ENCODE measurements at regions not wholly inside any gene's neighbourhood (a gene's known extent, or its start where the extent isn't known, plus 50 kb on each side); places are given as distances from the start of the nearest gene placed in this dataset.
"Not testable (repeated sequence)": the region's sequence is repeated elsewhere in the genome, so short reads cannot be mapped to it uniquely, and the experiment has no call there.

- no peak for DNase-seq
These were observed 2028.7 kb downstream of the NCAM2 start for GRCh38 chr21:23026878-23027277.

DNA sequence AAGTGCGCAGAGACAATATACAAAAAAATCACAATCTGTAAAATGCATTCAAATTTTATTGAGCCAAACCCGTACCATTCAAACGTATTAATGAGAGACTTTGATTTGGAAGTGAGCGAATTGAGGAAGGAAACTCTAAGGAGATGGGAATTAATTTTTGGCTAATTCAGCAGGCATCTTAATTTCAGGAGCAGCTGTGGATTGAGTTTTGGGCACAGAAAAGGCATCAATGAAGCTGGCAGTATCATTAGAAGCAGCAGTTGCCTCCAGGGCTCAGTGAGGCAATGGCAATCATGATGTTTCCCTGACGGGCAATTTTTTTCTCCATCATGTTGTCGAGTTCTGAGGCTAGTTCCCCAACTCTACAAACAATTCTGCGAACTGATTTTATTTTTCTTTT is 2041.6 kb downstream of the NCAM2 start:
- no peak for DNase-seq

- no peak for DNase-seq
These were observed 2047.7 kb downstream of the NCAM2 start for GRCh38 chr21:23045955-23046354.

DNA sequence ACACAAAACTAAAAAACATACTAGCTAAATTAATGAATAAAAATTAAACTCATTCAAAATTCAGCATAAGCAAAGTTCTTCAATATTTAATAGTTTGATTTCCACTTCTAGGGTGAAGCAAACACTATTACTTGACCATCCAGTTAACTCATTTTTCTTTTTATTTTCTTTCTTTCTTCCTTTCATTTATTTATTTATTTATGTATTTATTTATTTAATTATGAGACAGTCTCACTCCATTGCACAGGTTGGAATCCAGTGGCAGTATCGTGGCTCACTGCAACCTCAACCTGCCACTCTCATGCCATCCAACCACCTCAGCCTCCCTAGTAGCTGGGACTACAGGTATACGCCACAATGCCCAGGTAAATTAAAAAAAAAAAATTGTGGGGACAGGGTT is 2069.5 kb downstream of the NCAM2 start:
- no peak for DNase-seq

- no peak for DNase-seq
These were observed 2085.0 kb downstream of the NCAM2 start for GRCh38 chr21:23083242-23083641.

GRCh38 chr21:23093259-23093658 is 2095.1 kb downstream of the NCAM2 start:
- DNase-seq: no peak

DNA sequence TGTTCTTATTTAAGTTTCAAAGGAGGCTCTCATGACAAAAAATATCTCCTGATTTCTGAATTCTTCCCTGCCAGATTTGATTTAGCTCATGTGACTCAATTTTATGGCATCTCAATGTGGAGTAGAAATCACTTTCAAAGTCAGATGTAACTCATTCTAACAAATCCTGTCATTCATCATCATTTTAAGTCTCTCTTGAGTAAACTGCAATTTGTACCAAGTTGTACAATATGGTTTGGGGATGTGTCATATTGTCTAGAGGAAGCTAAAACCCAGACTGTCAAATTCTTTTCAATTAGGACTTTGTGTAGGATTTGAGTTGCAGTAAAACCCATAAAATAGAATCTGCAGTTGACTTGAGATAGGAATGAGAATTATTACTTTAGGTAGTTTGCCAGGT is 2101.0 kb downstream of the NCAM2 start:
- no peak for DNase-seq

DNA sequence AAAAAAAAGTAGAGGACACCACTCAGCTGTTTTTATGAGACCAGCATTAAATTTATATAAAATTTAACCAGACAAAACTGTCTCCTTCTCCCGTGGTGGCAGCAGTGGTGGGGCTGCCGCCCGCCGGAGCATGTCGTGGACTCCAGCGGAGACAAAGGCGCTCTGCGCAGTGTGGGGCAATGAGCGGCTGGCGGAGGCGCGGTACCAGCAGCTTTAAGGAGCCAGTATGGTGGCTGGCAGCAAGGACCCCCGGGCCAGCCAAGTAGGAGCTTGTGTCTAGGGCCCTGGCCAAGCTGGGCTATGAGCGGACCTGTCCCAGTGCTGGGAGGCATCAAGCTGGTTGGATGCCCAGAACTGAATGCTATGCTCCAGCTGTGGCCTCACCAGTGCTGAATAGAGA is 2102.9 kb downstream of the NCAM2 start:
- no peak for DNase-seq

DNA sequence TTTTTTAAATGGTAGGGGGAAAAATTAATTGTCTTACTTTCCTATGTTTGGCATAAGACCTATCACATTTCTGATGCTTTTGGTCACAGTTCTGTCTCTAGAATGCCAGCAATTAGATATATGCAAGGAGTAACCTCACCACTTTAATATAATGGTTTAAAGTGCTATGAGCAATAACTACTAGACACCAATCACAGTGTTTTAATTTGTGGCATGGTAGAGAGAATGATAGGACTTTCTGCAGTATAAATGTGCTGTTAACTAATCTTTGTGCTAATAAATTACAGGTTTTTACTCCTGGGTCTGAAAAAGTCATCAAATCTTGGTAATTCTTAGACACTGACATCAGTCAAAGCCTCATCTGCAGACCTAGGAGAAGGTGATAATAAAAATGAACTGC is 2110.3 kb downstream of the NCAM2 start:
- no peak for DNase-seq

- DNase-seq: no peak
These were observed 2112.9 kb downstream of the NCAM2 start for GRCh38 chr21:23111070-23111600.

GRCh38 chr21:23119491-23119890 is 2121.3 kb downstream of the NCAM2 start:
- no peak for DNase-seq

DNA sequence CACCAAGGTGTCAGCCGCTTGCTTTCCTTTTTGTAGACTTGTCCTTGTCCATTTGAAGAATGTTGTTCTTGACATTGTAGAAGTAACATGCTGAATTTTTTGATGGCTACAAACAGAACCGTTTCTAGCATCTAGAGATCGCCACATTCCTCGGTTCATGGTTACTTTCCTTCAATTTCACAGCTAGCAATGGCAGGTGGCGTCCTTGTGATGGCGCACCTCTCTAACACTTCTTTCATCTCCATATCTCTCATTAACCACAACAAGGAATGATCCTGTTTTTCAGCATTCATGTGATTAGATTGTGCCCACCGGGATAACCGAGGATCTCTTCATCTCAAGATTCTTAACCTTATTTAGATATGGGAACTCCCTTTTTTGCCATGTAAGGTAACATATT is 2129.8 kb downstream of the NCAM2 start:
- no peak for DNase-seq

GRCh38 chr21:23130308-23130707 is 2132.1 kb downstream of the NCAM2 start:
- DNase-seq: no peak

- DNase-seq: no peak
These were observed 2133.0 kb downstream of the NCAM2 start for GRCh38 chr21:23131177-23131576.

- no peak for DNase-seq
These were observed 2140.6 kb downstream of the NCAM2 start for GRCh38 chr21:23138797-23139196.

- no peak for DNase-seq
These were observed 2153.9 kb downstream of the NCAM2 start for GRCh38 chr21:23152130-23152529.

DNA sequence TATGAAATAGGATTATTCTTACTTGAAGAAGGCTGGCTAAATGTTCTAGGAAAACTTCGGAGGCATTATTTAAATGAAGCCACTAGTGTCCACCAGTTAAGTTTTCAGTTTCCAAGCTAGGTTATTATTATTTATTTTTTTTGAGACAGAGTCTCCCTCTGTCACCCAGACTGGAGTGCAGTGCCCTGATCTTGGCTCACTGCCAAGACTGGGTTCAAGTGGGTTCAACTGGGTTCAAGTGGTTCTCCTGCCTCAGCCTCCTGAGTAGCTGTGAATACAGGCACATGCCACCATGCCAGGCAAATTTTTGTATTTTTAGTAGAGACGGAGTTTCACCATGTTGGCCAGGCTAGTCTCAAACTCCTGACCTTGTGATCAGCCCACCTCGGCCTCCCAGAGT is 2155.6 kb downstream of the NCAM2 start:
- DNase-seq: not testable (repeated sequence)

- DNase-seq: no peak
These were observed 2157.1 kb downstream of the NCAM2 start for GRCh38 chr21:23155281-23155680.

GRCh38 chr21:23160914-23161313 is 2162.7 kb downstream of the NCAM2 start:
- no peak for DNase-seq

DNA sequence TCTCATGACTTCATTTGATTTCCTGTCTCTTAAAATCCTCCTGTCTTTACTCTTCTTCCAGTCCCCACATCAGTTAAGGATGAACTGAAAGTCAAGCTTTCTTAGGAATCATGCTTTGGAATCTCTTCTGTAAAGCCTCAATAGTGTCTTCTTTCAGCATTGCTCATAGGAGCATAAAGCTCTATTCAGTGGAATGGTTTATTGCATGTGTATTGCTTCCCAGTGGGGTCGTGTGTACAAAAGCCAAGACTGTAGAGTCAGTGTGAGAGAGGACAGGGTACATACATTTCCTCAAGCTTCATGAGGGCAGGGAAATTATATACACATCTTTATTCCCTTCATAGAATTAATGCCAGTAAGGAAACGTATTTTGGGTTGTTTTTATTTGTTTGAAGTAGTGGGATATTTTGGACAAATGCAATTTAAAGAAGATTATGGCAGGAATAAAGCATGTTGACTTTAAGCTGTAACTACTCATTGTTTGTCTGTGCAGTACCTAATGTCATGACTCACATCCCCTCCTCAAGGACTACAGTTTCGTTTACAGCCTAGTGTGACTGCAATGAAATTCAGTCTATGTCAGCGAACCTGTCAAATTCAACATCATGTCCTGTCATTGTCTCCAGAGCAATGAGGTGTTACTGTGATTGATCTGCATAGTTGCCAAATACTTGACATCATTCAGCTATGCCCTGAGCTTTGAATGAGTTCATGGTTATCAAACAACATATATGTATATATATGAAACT is 2164.2 kb downstream of the NCAM2 start:
- no peak for DNase-seq

All from muscle of back (tissue), 3 donors.